NCI-H1417 (cell line): ENCODE measurements at regions not wholly inside any gene's neighbourhood (a gene's known extent, or its start where the extent isn't known, plus 50 kb on each side); places are given as distances from the start of the nearest gene placed in this dataset.
"Not testable (repeated sequence)": the region's sequence is repeated elsewhere in the genome, so short reads cannot be mapped to it uniquely, and the experiment has no call there.

Source experiments
- DNase-seq, 3 experiments: peaks; one replicate each; lab custom pipeline; 2025; lab: John Stamatoyannopoulos, UW

- DNase-seq = no peak
Observed at GRCh38 chr12:85425926-85426325, 145.9 kb downstream of the ALX1 start.

GRCh38 chr12:85433148-85433547, 153.1 kb downstream of the ALX1 start:
- DNase-seq = not testable (repeated sequence)

- no peak for DNase-seq
Observed at GRCh38 chr12:85440271-85440670, 160.3 kb downstream of the ALX1 start.

GRCh38 chr12:85441025-85441424, 161.0 kb downstream of the ALX1 start:
- no peak for DNase-seq

- DNase-seq = peak in 1 of 3 experiments; percentile 49
Observed at GRCh38 chr12:85441741-85442140, 161.7 kb downstream of the ALX1 start.

- DNase-seq = peak in 1 of 3 experiments; percentile 69
Observed at GRCh38 chr12:85445060-85445938, 165.3 kb downstream of the ALX1 start.

GRCh38 chr12:85448031-85448430, 168.0 kb downstream of the ALX1 start:
- no peak for DNase-seq

GRCh38 chr12:85448548-85449139, 168.6 kb downstream of the ALX1 start:
- DNase-seq = peak in 2 of 3 experiments; percentile 24 to 62

- DNase-seq = no peak
Observed at GRCh38 chr12:85457016-85457415, 177.0 kb downstream of the ALX1 start.

- no peak for DNase-seq
Observed at GRCh38 chr12:85461127-85461526, 181.1 kb downstream of the ALX1 start.

- DNase-seq = no peak
Observed at GRCh38 chr12:85462888-85463287, 182.9 kb downstream of the ALX1 start.

GRCh38 chr12:85466890-85467289, 186.9 kb downstream of the ALX1 start:
- no peak for DNase-seq

- peak; percentile 66 to 81 (median 68) for DNase-seq
Observed at GRCh38 chr12:85468356-85469157, 188.5 kb downstream of the ALX1 start.

- DNase-seq = peak in 2 of 3 experiments; percentile 43 to 76
Observed at GRCh38 chr12:85469158-85470086, 189.4 kb downstream of the ALX1 start.

- not testable (repeated sequence) for DNase-seq
Observed at GRCh38 chr12:85475277-85475676, 195.3 kb downstream of the ALX1 start.

GRCh38 chr12:85476756-85477155, 196.7 kb downstream of the ALX1 start:
- no peak for DNase-seq

- DNase-seq = peak in 1 of 3 experiments; percentile 22
Observed at GRCh38 chr12:85484387-85484786, 204.4 kb downstream of the ALX1 start.

- DNase-seq = peak in 2 of 3 experiments; percentile 54 to 88
Observed at GRCh38 chr12:85489194-85489593, 209.2 kb downstream of the ALX1 start.

- DNase-seq = no peak
Observed at GRCh38 chr12:85504164-85504563, 224.1 kb downstream of the ALX1 start.

GRCh38 chr12:85504624-85505023, 224.6 kb downstream of the ALX1 start:
- no peak for DNase-seq

GRCh38 chr12:85507456-85507855, 227.4 kb downstream of the ALX1 start:
- no peak for DNase-seq
